Left lung (tissue), 4 donors: ENCODE measurements at regions not wholly inside any gene's neighbourhood (a gene's known extent, or its start where the extent isn't known, plus 50 kb on each side); places are given as distances from the start of the nearest gene placed in this dataset.

ENCODE experiments used
- ATAC-seq: fragments of 200-7000 bp; cut with Tn5 transposase; one replicate; pipeline ENCODE4 v1.9.1; 2020; ENCODE audit warnings: moderate library complexity
- DNase-seq, 4 donors: peaks; one replicate each; pipeline ENCODE4 v3.0.0-alpha.2; 2013 to 2020
- H3K27ac ChIP-seq, 2 donors: fragments of 200-600 bp; sonication (generic) in 1 of 2; one replicate each; pipeline versions ENCODE4 v1.5.0 to v1.8.0; 2020 to 2021
- H3K27me3 ChIP-seq, 2 donors: fragments of 200-600 bp; sonication (generic) in 1 of 2; one replicate each; pipeline versions ENCODE4 v1.5.0 to v1.8.0; 2020 to 2021
- H3K36me3 ChIP-seq, 2 donors: fragments of 200-600 bp; sonication (generic) in 1 of 2; one replicate each; pipeline versions ENCODE4 v1.5.0 to v1.8.0; 2020 to 2021
- H3K4me1 ChIP-seq, 2 donors: fragments of 200-600 bp; one replicate each; pipeline ENCODE4 v1.8.0; 2021
- H3K4me3 ChIP-seq, 2 donors: fragments of 200-600 bp; sonication (generic) in 1 of 2; one replicate each; pipeline versions ENCODE4 v1.5.0 to v1.8.0; 2020 to 2021; ENCODE audit warnings: mild to moderate bottlenecking in 1 of 2
- H3K9me3 ChIP-seq, 2 donors: fragments of 200-600 bp; sonication (generic) in 1 of 2; one replicate each; pipeline versions ENCODE4 v1.5.0 to v1.8.0; 2020 to 2021
- intact Hi-C, 2 donors: fragments of 100-400 bp; cut with DNase I; formaldehyde crosslinking; loops; one replicate each; pipeline versions ENCODE4 v1.11.2 to v1.14.2; 2022
- TF ChIP-seq, protein P1 (sequence below), 2 donors: fragments of 200-600 bp; sonication (generic) in 1 of 2; IDR thresholded peaks; one replicate each; pipeline versions ENCODE4 v1.5.0 to v1.8.0; 2021; ENCODE audit warnings: antibody characterized with exemption in 2 of 2
- donor health status: DM: no; HTN: yes; CAD: no.
- donor health status: DM: no; HTN: no; CAD: no.

DNA sequence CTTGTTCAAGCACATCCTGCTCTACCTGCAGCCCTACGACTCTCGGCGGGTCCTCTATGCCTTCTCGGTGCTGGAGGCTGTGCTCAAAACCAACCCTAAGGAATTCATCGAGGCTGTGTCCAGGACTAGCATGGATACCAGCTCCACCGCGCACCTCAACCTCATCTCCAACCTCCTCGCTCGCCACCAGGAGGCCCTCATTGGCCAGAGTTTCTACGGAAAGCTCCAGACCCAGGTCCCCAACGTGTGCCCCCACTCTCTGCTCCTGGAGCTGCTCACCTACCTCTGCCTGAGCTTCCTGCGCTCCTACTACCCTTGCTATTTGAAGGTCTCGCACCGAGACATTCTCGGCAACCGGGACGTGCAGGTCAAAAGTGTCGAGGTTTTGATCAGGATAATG, 74.3 kb upstream of the MORC3 start:
- intact Hi-C loops = no loop called here
- Histone ChIP-seq H3K9me3 (no peaks in the 10 kb centered on the region), H3K27me3 (no peaks in the 10 kb centered on the region), H3K4me1 (no peaks in the 10 kb centered on the region), H3K4me3 (no peak overlapping the region), H3K36me3 (peaks cover 0 to 73% of the 10 kb centered on the region in 2 donors), H3K27ac (no peak overlapping the region)
- DNase-seq = no peak
- ATAC-seq = no peak
- TF ChIP-seq, protein P1, sequence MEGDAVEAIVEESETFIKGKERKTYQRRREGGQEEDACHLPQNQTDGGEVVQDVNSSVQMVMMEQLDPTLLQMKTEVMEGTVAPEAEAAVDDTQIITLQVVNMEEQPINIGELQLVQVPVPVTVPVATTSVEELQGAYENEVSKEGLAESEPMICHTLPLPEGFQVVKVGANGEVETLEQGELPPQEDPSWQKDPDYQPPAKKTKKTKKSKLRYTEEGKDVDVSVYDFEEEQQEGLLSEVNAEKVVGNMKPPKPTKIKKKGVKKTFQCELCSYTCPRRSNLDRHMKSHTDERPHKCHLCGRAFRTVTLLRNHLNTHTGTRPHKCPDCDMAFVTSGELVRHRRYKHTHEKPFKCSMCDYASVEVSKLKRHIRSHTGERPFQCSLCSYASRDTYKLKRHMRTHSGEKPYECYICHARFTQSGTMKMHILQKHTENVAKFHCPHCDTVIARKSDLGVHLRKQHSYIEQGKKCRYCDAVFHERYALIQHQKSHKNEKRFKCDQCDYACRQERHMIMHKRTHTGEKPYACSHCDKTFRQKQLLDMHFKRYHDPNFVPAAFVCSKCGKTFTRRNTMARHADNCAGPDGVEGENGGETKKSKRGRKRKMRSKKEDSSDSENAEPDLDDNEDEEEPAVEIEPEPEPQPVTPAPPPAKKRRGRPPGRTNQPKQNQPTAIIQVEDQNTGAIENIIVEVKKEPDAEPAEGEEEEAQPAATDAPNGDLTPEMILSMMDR (IDR thresholded peaks at IDR 0.05) = no peak

DNA sequence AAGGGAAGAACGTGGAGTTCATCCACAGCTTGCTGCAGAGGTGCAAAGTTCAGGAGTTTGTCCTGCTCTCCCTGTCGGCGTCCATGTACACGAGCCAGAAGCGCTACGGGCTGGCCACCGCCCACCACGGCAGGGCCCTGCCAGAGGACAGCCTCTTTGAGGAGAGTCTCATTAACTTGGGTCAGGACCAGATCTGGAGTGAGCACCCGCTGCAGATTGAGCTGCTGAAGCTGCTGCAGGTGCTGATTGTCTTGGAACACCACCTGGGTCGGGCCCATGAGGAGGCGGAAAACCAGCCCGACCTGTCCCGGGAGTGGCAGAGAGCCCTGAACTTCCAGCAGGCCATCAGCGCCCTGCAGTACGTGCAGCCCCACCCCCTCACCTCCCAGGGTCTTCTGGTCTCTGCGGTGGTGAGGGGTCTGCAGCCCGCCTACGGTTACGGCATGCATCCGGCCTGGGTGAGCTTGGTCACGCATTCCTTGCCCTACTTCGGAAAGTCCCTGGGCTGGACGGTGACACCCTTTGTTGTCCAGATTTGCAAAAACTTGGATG, 73.8 kb upstream of the MORC3 start:
- ATAC-seq (peak; percentile 87), DNase-seq (peak in 2 of 4 donors; percentile 51 to 57)
- Histone ChIP-seq H3K4me3 (no peak overlapping the region), H3K36me3 (peaks cover 0 to 73% of the 10 kb centered on the region in 2 donors), H3K27ac (no peak overlapping the region), H3K4me1 (no peaks in the 10 kb centered on the region), H3K9me3 (no peaks in the 10 kb centered on the region), H3K27me3 (no peaks in the 10 kb centered on the region)
- intact Hi-C loops = no loop called here
- TF ChIP-seq, protein P1 (IDR thresholded peaks at IDR 0.05) = no peak

DNA sequence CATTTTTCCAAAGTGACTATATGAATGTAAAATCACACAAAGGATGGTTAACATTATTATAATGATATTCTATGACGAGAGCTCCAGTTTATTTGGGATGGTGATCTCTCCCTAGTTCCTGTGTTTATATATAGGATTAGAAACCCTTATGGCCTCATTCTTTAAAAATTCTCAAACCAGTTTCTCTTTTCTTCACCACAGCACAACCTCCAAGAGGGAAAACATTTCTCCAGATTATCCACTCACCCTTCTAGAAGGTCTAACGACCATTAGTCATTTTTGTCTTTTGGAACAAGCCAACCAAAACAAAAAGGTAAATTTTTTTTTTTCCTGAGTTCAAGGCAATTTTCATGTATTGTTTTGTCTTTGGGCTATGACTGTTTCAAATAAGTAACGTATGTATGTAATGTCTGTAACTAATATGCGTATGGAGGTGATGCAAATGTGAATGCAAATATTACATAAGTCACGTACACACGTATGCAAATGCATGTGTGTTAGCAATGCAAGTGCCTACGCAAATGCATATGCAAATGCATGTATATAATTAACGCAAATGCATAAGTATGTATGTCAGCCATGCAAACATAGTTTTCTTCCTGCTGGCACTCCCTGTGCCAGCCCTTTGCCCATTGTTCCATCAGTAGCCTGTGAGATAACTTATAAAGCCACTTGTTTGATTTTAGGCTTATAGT, 72.5 kb upstream of the MORC3 start:
- H3K4me1 ChIP-seq = no peaks in the 10 kb centered on the region
- TF ChIP-seq, protein P1 (IDR thresholded peaks at IDR 0.05) = no peak
- H3K4me3 ChIP-seq = no peak overlapping the region
- ATAC-seq (no peak), DNase-seq (no peak)
- H3K9me3 ChIP-seq = no peaks in the 10 kb centered on the region
- H3K27ac ChIP-seq = no peak overlapping the region
- peaks cover 0 to 85% of the 10 kb centered on the region in 2 donors for H3K36me3 ChIP-seq
- intact Hi-C loops = no loop called here
- no peaks in the 10 kb centered on the region for H3K27me3 ChIP-seq

DNA sequence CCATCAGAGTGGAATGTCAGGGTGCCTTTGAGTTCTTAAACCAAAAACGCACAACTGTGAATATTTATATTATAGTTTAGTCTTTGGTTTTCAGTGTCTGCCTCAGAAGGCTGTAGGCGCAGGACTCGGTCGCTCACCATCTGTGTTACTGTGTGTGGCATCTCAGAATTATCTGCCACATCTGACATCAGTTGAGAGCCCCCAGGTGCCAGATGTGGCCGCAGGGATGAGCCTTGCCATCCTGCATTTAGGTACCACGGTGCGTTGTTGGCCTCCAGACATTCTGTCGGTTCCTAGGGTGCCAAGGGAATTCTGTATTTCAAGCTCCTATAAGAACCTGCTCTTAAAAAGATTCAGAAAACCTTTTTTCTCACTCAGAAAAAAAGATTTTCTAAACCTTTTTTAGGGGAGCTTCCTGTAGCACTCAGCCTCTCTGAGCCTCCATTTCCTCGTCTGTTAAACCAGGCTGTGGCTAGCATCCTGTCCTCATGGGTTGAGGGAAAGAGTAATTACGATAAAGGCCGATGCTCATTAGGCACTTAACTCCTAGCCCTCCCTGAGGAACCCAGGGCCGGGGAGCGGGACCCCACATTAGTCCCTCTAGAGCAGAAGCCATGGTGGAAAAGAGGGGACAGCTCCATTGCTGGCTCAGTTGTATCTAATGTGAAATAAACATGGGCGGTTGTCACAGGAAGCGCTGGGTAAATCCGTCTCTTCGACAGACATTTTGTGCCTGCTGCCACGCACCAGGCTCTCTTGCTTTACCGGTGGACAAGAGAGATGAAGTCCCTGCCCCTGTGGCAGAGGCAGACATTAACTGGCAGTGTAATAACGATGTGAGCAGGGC, 70.2 kb upstream of the MORC3 start:
- no peaks in the 10 kb centered on the region for H3K9me3 ChIP-seq
- ATAC-seq (no peak), DNase-seq (no peak)
- H3K4me1 ChIP-seq = no peaks in the 10 kb centered on the region
- TF ChIP-seq, protein P1 (IDR thresholded peaks at IDR 0.05) = no peak
- no peak overlapping the region for H3K4me3 ChIP-seq
- H3K27ac ChIP-seq = no peak overlapping the region
- intact Hi-C loops = no loop called here
- peaks cover 0 to 96% of the 10 kb centered on the region in 2 donors for H3K36me3 ChIP-seq
- H3K27me3 ChIP-seq = no peaks in the 10 kb centered on the region
